IMR-90 (cell line): ENCODE measurements at regions not wholly inside any gene's neighbourhood (a gene's known extent, or its start where the extent isn't known, plus 50 kb on each side); places are given as distances from the start of the nearest gene placed in this dataset.

Experiments used
- BHLHE40 ChIP-seq: fragments of 150-350 bp; IDR thresholded peaks from 2 replicates; pipeline ENCODE4 v1.6.1; 2016; ENCODE audit warnings: mild to moderate bottlenecking, low read depth, low read length
- CEBPB ChIP-seq: IDR thresholded peaks from 2 replicates; pipeline ENCODE4 v1.6.1; 2012; ENCODE audit warnings: low read depth, low read length, improper control_type of control experiment
- CHD1 ChIP-seq: IDR thresholded peaks from 2 replicates; pipeline ENCODE4 v1.6.1; 2012; ENCODE audit warnings: low read depth, low read length, improper control_type of control experiment
- MAZ ChIP-seq: IDR thresholded peaks from 2 replicates; pipeline ENCODE4 v1.6.1; 2012; ENCODE audit warnings: low read depth, mild to moderate bottlenecking, low read length, improper control_type of control experiment, moderate library complexity, borderline replicate concordance
- MXI1 ChIP-seq: IDR thresholded peaks from 2 replicates; pipeline ENCODE4 v1.6.1; 2012; ENCODE audit warnings: low read depth, mild to moderate bottlenecking, low read length, moderate library complexity, borderline replicate concordance
- NFE2L2 ChIP-seq: fragments of 150-350 bp; IDR thresholded peaks from 2 replicates; pipeline ENCODE4 v1.6.1; 2016; ENCODE audit warnings: low read depth, mild to moderate bottlenecking, low read length
- POLR2A ChIP-seq: IDR thresholded peaks from 2 replicates; pipeline ENCODE4 v1.6.1; 2012; ENCODE audit warnings: mild to moderate bottlenecking, low read depth, low read length
- RAD21 ChIP-seq: IDR thresholded peaks from 2 replicates; pipeline ENCODE4 v1.6.1; 2012; ENCODE audit warnings: low read length, improper control_type of control experiment
- RCOR1 ChIP-seq: IDR thresholded peaks from 2 replicates; pipeline ENCODE4 v1.6.1; 2012; ENCODE audit warnings: mild to moderate bottlenecking, low read length, improper control_type of control experiment; ENCODE audit not compliant: insufficient replicate concordance
- RFX5 ChIP-seq: IDR thresholded peaks from 2 replicates; pipeline ENCODE4 v1.8.0; 2012; ENCODE audit warnings: low read depth, mild to moderate bottlenecking, low read length, moderate library complexity
- SMC3 ChIP-seq: fragments of 150-350 bp; IDR thresholded peaks from 2 replicates; pipeline ENCODE4 v1.6.1; 2016; ENCODE audit warnings: low read depth, mild to moderate bottlenecking, antibody characterized with exemption, low read length, moderate library complexity
- TF ChIP-seq, protein P1 (sequence below): conservative IDR thresholded peaks from 2 replicates; pipeline ENCODE4 v1.5.1; 2012; ENCODE audit warnings: mild to moderate bottlenecking, low read depth, low read length, improper control_type of control experiment
- TF ChIP-seq, protein P2 (sequence below): fragments of 150-350 bp; IDR thresholded peaks from 2 replicates; pipeline ENCODE4 v1.6.1; 2017; ENCODE audit warnings: mild to moderate bottlenecking, antibody characterized with exemption, low read length, low read depth
- TF ChIP-seq, protein P3 (sequence below): fragments of 150-350 bp; IDR thresholded peaks from 2 replicates; pipeline ENCODE4 v1.6.1; 2016; ENCODE audit warnings: low read depth, mild to moderate bottlenecking, low read length, moderate library complexity, borderline replicate concordance

DNA sequence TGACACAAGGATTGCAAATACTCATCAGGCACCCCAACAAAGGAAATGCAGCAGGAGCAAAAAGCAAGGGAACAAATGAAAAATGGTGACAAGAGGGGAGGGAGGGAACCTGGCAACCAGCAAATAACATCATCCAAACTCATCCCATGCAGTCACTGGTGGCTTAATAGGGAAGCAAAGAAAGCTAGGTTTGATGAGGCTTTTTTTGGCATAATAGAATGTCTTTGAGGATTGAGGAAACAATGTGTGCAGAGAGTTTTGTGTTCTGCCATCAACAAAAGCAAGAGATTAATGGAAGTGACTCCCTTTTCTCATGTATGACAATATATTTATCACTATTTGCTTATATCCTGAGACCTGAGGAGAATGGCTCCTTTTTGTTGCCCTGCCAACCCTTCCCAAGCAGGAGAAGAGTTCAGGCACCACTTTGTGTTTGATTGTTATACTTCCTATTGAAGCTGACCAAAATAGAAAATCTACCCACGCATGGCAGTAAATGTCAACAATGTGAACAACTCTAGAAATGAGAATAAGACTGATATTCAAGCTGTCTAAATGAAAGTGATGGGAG lies 375.7 kb downstream of the CAAP1 start:
- TF ChIP-seq, protein P1, sequence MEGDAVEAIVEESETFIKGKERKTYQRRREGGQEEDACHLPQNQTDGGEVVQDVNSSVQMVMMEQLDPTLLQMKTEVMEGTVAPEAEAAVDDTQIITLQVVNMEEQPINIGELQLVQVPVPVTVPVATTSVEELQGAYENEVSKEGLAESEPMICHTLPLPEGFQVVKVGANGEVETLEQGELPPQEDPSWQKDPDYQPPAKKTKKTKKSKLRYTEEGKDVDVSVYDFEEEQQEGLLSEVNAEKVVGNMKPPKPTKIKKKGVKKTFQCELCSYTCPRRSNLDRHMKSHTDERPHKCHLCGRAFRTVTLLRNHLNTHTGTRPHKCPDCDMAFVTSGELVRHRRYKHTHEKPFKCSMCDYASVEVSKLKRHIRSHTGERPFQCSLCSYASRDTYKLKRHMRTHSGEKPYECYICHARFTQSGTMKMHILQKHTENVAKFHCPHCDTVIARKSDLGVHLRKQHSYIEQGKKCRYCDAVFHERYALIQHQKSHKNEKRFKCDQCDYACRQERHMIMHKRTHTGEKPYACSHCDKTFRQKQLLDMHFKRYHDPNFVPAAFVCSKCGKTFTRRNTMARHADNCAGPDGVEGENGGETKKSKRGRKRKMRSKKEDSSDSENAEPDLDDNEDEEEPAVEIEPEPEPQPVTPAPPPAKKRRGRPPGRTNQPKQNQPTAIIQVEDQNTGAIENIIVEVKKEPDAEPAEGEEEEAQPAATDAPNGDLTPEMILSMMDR, result no peak
- no peak for TF ChIP-seq SMC3
- TF ChIP-seq, protein P2, sequence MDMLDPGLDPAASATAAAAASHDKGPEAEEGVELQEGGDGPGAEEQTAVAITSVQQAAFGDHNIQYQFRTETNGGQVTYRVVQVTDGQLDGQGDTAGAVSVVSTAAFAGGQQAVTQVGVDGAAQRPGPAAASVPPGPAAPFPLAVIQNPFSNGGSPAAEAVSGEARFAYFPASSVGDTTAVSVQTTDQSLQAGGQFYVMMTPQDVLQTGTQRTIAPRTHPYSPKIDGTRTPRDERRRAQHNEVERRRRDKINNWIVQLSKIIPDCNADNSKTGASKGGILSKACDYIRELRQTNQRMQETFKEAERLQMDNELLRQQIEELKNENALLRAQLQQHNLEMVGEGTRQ, result no peak
- TF ChIP-seq POLR2A, result no peak
- no peak for TF ChIP-seq BHLHE40
- TF ChIP-seq MXI1, result no peak
- TF ChIP-seq NFE2L2, result no peak
- no peak for TF ChIP-seq RCOR1
- no peak for TF ChIP-seq RAD21
- no peak for TF ChIP-seq RFX5
- no peak for TF ChIP-seq MAZ
- TF ChIP-seq CEBPB, result no peak
- TF ChIP-seq, protein P3, sequence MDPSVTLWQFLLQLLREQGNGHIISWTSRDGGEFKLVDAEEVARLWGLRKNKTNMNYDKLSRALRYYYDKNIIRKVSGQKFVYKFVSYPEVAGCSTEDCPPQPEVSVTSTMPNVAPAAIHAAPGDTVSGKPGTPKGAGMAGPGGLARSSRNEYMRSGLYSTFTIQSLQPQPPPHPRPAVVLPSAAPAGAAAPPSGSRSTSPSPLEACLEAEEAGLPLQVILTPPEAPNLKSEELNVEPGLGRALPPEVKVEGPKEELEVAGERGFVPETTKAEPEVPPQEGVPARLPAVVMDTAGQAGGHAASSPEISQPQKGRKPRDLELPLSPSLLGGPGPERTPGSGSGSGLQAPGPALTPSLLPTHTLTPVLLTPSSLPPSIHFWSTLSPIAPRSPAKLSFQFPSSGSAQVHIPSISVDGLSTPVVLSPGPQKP, result no peak
- TF ChIP-seq CHD1, result no peak
